Upper lobe of left lung (tissue), 4 donors: ENCODE measurements at regions not wholly inside any gene's neighbourhood (a gene's known extent, or its start where the extent isn't known, plus 50 kb on each side); places are given as distances from the start of the nearest gene placed in this dataset.

Source experiments
- CTCF ChIP-seq, 6 experiments: fragments of 450-650 bp in 4 of 6; fragments of 200-600 bp in 2 of 6; sonication (generic) in 2 of 6; IDR thresholded peaks; one replicate each; pipeline ENCODE4 v1.5.1; 2016 to 2019; ENCODE audit warnings: antibody characterized with exemption in 6 of 6
- POLR2A ChIP-seq, 4 donors: fragments of 450-650 bp; IDR thresholded peaks; one replicate each; pipeline ENCODE4 v1.5.1; 2016 to 2017; ENCODE audit warnings: antibody characterized with exemption in 4 of 4, mild to moderate bottlenecking in 2 of 4

- TF ChIP-seq POLR2A (IDR thresholded peaks at IDR 0.05), result no peak
- no peak for TF ChIP-seq CTCF (IDR thresholded peaks at IDR 0.05)
Observed at GRCh38 chr9:119967867-119968535, 598.8 kb upstream of the BRINP1 start.
